Activated CD4-positive, alpha-beta T cell treated with anti-CD3 and anti-CD28 coated beads, Interleukin-2, amount 10 ng/mL, durations not matched to agents 7 days and 5 days (primary cell): ENCODE measurements at regions not wholly inside any gene's neighbourhood (a gene's known extent, or its start where the extent isn't known, plus 50 kb on each side); places are given as distances from the start of the nearest gene placed in this dataset.

Experiments used
- CTCF ChIA-PET: fragments of 350-600 bp; sonication (Branson Sonifier 250); formaldehyde crosslinking; loops from one replicate; lab custom pipeline; 2021; ENCODE audit warnings: antibody characterized with exemption; lab: Charles Lee
- POLR2A ChIA-PET: fragments of 350-600 bp; sonication (Branson Sonifier 250); formaldehyde crosslinking; loops from one replicate; lab custom pipeline; 2021; ENCODE audit warnings: antibody characterized with exemption; lab: Charles Lee
- DNase-seq: peaks from one replicate; pipeline ENCODE4 v3.0.0-alpha.2; 2020
- H3K27ac Mint-ChIP-seq: one replicate; pipeline ENCODE4 v1.8.0; 2021; ENCODE audit warnings: mild to moderate bottlenecking, moderate library complexity, mixed read lengths
- H3K27me3 Mint-ChIP-seq: one replicate; pipeline ENCODE4 v1.8.0; 2021; ENCODE audit warnings: mixed read lengths
- H3K36me3 Mint-ChIP-seq: one replicate; pipeline ENCODE4 v1.8.0; 2021; ENCODE audit warnings: low read depth, mixed read lengths
- H3K4me1 Mint-ChIP-seq: one replicate; pipeline ENCODE4 v1.8.0; 2021; ENCODE audit warnings: mixed read lengths
- H3K4me3 Mint-ChIP-seq: one replicate; pipeline ENCODE4 v1.8.0; 2021; ENCODE audit warnings: mild to moderate bottlenecking, moderate library complexity, mixed read lengths
- H3K9me3 Mint-ChIP-seq: one replicate; pipeline ENCODE4 v1.8.0; 2021; ENCODE audit warnings: mixed read lengths

- Mint-ChIP-seq H3K27me3 (no peaks in the 10 kb centered on the region), H3K4me3 (no peak overlapping the region), H3K36me3 (no peaks in the 10 kb centered on the region), H3K9me3 (no peaks in the 10 kb centered on the region), H3K4me1 (no peaks in the 10 kb centered on the region), H3K27ac (no peak overlapping the region)
- ChIA-PET CTCF (no interaction called here), POLR2A (no interaction called here)
- no peak for DNase-seq
Measured at GRCh38 chr4:136805617-136806016, 726.7 kb downstream of the PCDH18 start.

GRCh38 chr4:136803433-136803832 lies 728.9 kb downstream of the PCDH18 start:
- H3K9me3 Mint-ChIP-seq = no peaks in the 10 kb centered on the region
- H3K27me3 Mint-ChIP-seq = no peaks in the 10 kb centered on the region
- H3K4me3 Mint-ChIP-seq = no peak overlapping the region
- CTCF ChIA-PET = no interaction called here
- H3K36me3 Mint-ChIP-seq = no peaks in the 10 kb centered on the region
- DNase-seq = no peak
- H3K27ac Mint-ChIP-seq = no peak overlapping the region
- POLR2A ChIA-PET = no interaction called here
- H3K4me1 Mint-ChIP-seq = no peaks in the 10 kb centered on the region

GRCh38 chr4:136800248-136800647 lies 732.0 kb downstream of the PCDH18 start:
- Mint-ChIP-seq H3K36me3 (no peaks in the 10 kb centered on the region), H3K27me3 (no peaks in the 10 kb centered on the region), H3K4me1 (no peaks in the 10 kb centered on the region), H3K4me3 (no peak overlapping the region), H3K27ac (no peak overlapping the region), H3K9me3 (no peaks in the 10 kb centered on the region)
- no peak for DNase-seq
- ChIA-PET POLR2A (no interaction called here), CTCF (no interaction called here)

- Mint-ChIP-seq H3K4me1 (no peaks in the 10 kb centered on the region), H3K9me3 (no peaks in the 10 kb centered on the region), H3K27me3 (no peaks in the 10 kb centered on the region), H3K36me3 (no peaks in the 10 kb centered on the region), H3K4me3 (no peak overlapping the region), H3K27ac (no peak overlapping the region)
- ChIA-PET POLR2A (no interaction called here), CTCF (no interaction called here)
- DNase-seq = no peak
Measured at GRCh38 chr4:136796953-136797352, 735.3 kb downstream of the PCDH18 start.

GRCh38 chr4:136793848-136794247 lies 738.4 kb downstream of the PCDH18 start:
- H3K4me1 Mint-ChIP-seq = no peaks in the 10 kb centered on the region
- no peak for DNase-seq
- H3K27ac Mint-ChIP-seq = no peak overlapping the region
- no peak overlapping the region for H3K4me3 Mint-ChIP-seq
- H3K36me3 Mint-ChIP-seq = no peaks in the 10 kb centered on the region
- ChIA-PET CTCF (no interaction called here), POLR2A (no interaction called here)
- H3K27me3 Mint-ChIP-seq = no peaks in the 10 kb centered on the region
- H3K9me3 Mint-ChIP-seq = no peaks in the 10 kb centered on the region

- H3K9me3 Mint-ChIP-seq = no peaks in the 10 kb centered on the region
- POLR2A ChIA-PET = no interaction called here
Measured at GRCh38 chr4:136784326-136784725, 748.0 kb downstream of the PCDH18 start.

GRCh38 chr4:136769717-136770116 lies 762.6 kb downstream of the PCDH18 start:
- DNase-seq = no peak
- H3K9me3 Mint-ChIP-seq = no peaks in the 10 kb centered on the region
- H3K4me1 Mint-ChIP-seq = no peaks in the 10 kb centered on the region
- H3K4me3 Mint-ChIP-seq = no peak overlapping the region
- H3K27ac Mint-ChIP-seq = no peak overlapping the region
- H3K27me3 Mint-ChIP-seq = no peaks in the 10 kb centered on the region
- CTCF ChIA-PET = no interaction called here
- H3K36me3 Mint-ChIP-seq = no peaks in the 10 kb centered on the region
- POLR2A ChIA-PET = no interaction called here

More at GRCh38 chr4:136784326-136784725, 748.0 kb downstream of the PCDH18 start:
- CTCF ChIA-PET = no interaction called here
- no peaks in the 10 kb centered on the region for H3K4me1 Mint-ChIP-seq
- H3K27ac Mint-ChIP-seq = no peak overlapping the region
- H3K36me3 Mint-ChIP-seq = no peaks in the 10 kb centered on the region
- H3K27me3 Mint-ChIP-seq = no peaks in the 10 kb centered on the region
- no peak for DNase-seq
- H3K4me3 Mint-ChIP-seq = no peak overlapping the region

GRCh38 chr4:136768925-136769275 lies 763.4 kb downstream of the PCDH18 start:
- Mint-ChIP-seq H3K4me1 (no peaks in the 10 kb centered on the region), H3K27ac (no peak overlapping the region), H3K9me3 (no peaks in the 10 kb centered on the region), H3K36me3 (no peaks in the 10 kb centered on the region), H3K4me3 (no peak overlapping the region), H3K27me3 (no peaks in the 10 kb centered on the region)
- CTCF ChIA-PET = no interaction called here
- POLR2A ChIA-PET = no interaction called here
- DNase-seq = no peak

GRCh38 chr4:136768213-136768924 lies 763.9 kb downstream of the PCDH18 start:
- no peak overlapping the region for H3K4me3 Mint-ChIP-seq
- no peak overlapping the region for H3K27ac Mint-ChIP-seq
- H3K9me3 Mint-ChIP-seq = no peaks in the 10 kb centered on the region
- CTCF ChIA-PET = no interaction called here
- POLR2A ChIA-PET = no interaction called here
- no peaks in the 10 kb centered on the region for H3K36me3 Mint-ChIP-seq
- no peak for DNase-seq
- H3K4me1 Mint-ChIP-seq = no peaks in the 10 kb centered on the region
- H3K27me3 Mint-ChIP-seq = no peaks in the 10 kb centered on the region

GRCh38 chr4:136763919-136764318 lies 768.4 kb downstream of the PCDH18 start:
- H3K4me3 Mint-ChIP-seq = no peak overlapping the region
- no peak for DNase-seq
- H3K9me3 Mint-ChIP-seq = no peaks in the 10 kb centered on the region
- ChIA-PET CTCF (no interaction called here), POLR2A (no interaction called here)
- no peaks in the 10 kb centered on the region for H3K27me3 Mint-ChIP-seq
- no peak overlapping the region for H3K27ac Mint-ChIP-seq
- no peaks in the 10 kb centered on the region for H3K4me1 Mint-ChIP-seq
- H3K36me3 Mint-ChIP-seq = no peaks in the 10 kb centered on the region

- ChIA-PET POLR2A (no interaction called here), CTCF (no interaction called here)
- no peak overlapping the region for H3K4me3 Mint-ChIP-seq
Measured at GRCh38 chr4:136755531-136755916, 776.8 kb downstream of the PCDH18 start.

GRCh38 chr4:136754810-136755530 lies 777.3 kb downstream of the PCDH18 start:
- DNase-seq = no peak
- H3K4me1 Mint-ChIP-seq = no peaks in the 10 kb centered on the region
- no peaks in the 10 kb centered on the region for H3K36me3 Mint-ChIP-seq
- no peak overlapping the region for H3K27ac Mint-ChIP-seq
- no peaks in the 10 kb centered on the region for H3K9me3 Mint-ChIP-seq
- H3K4me3 Mint-ChIP-seq = no peak overlapping the region
- no peaks in the 10 kb centered on the region for H3K27me3 Mint-ChIP-seq
- POLR2A ChIA-PET = no interaction called here
- CTCF ChIA-PET = no interaction called here

More at GRCh38 chr4:136755531-136755916, 776.8 kb downstream of the PCDH18 start:
- no peaks in the 10 kb centered on the region for H3K27me3 Mint-ChIP-seq
- DNase-seq = no peak
- no peaks in the 10 kb centered on the region for H3K4me1 Mint-ChIP-seq
- H3K9me3 Mint-ChIP-seq = no peaks in the 10 kb centered on the region
- H3K27ac Mint-ChIP-seq = no peak overlapping the region
- H3K36me3 Mint-ChIP-seq = no peaks in the 10 kb centered on the region

GRCh38 chr4:136751556-136751955 lies 780.7 kb downstream of the PCDH18 start:
- no peak for DNase-seq
- ChIA-PET CTCF (no interaction called here), POLR2A (no interaction called here)
- H3K4me1 Mint-ChIP-seq = no peaks in the 10 kb centered on the region
- H3K27me3 Mint-ChIP-seq = no peaks in the 10 kb centered on the region
- H3K9me3 Mint-ChIP-seq = no peaks in the 10 kb centered on the region
- H3K4me3 Mint-ChIP-seq = no peak overlapping the region
- no peak overlapping the region for H3K27ac Mint-ChIP-seq
- no peaks in the 10 kb centered on the region for H3K36me3 Mint-ChIP-seq

- Mint-ChIP-seq H3K27me3 (no peaks in the 10 kb centered on the region), H3K36me3 (no peaks in the 10 kb centered on the region), H3K4me3 (no peak overlapping the region), H3K9me3 (no peaks in the 10 kb centered on the region), H3K4me1 (no peaks in the 10 kb centered on the region), H3K27ac (no peak overlapping the region)
- ChIA-PET POLR2A (no interaction called here), CTCF (no interaction called here)
- no peak for DNase-seq
Measured at GRCh38 chr4:136750897-136751296, 781.4 kb downstream of the PCDH18 start.
